H9 (cell line): ENCODE measurements at regions not wholly inside any gene's neighbourhood (a gene's known extent, or its start where the extent isn't known, plus 50 kb on each side); places are given as distances from the start of the nearest gene placed in this dataset.

Experiments used
- DNase-seq: peaks from one replicate; pipeline ENCODE4 v3.0.0-alpha.2; 2017
- H2AFZ ChIP-seq: one replicate; pipeline ENCODE4 v1.6.1; 2013; ENCODE audit warnings: mild to moderate bottlenecking, low read length, control low read depth, moderate library complexity
- H2AK5ac ChIP-seq: 2 replicates; pipeline ENCODE4 v1.6.1; 2013; ENCODE audit warnings: low read length, control low read depth, mixed read lengths; ENCODE audit not compliant: insufficient read length
- H2BK120ac ChIP-seq: one replicate; pipeline ENCODE4 v1.6.1; 2013; ENCODE audit warnings: low read depth, mild to moderate bottlenecking, low read length, control low read depth, inconsistent platforms; ENCODE audit not compliant: poor library complexity, severe bottlenecking
- H2BK12ac ChIP-seq: 2 replicates; pipeline ENCODE4 v1.6.1; 2013; ENCODE audit warnings: low read length, control low read depth, mixed read lengths, low read depth; ENCODE audit not compliant: insufficient read length
- H2BK15ac ChIP-seq: 2 replicates; pipeline ENCODE4 v1.6.1; 2013; ENCODE audit warnings: low read depth, low read length, control low read depth
- H2BK20ac ChIP-seq: one replicate; pipeline ENCODE4 v1.6.1; 2013; ENCODE audit warnings: low read depth, mild to moderate bottlenecking, low read length, control low read depth, inconsistent platforms; ENCODE audit not compliant: poor library complexity, severe bottlenecking
- H2BK5ac ChIP-seq: 2 replicates; pipeline ENCODE4 v1.6.1; 2013; ENCODE audit warnings: low read length, control low read depth, mixed read lengths; ENCODE audit not compliant: insufficient read length
- H3K14ac ChIP-seq: 2 replicates; pipeline ENCODE4 v1.6.1; 2013; ENCODE audit warnings: low read length, control low read depth; ENCODE audit not compliant: insufficient read depth
- H3K18ac ChIP-seq: 2 replicates; pipeline ENCODE4 v1.6.1; 2013; ENCODE audit warnings: low read depth, mild to moderate bottlenecking, mixed read lengths, low read length, control low read depth; ENCODE audit not compliant: insufficient read length
- H3K23ac ChIP-seq: 2 replicates; pipeline ENCODE4 v1.6.1; 2013; ENCODE audit warnings: low read length, control low read depth, mixed read lengths, low read depth; ENCODE audit not compliant: insufficient read length
- H3K23me2 ChIP-seq: 2 replicates; pipeline ENCODE4 v1.6.1; 2013; ENCODE audit warnings: low read depth, mild to moderate bottlenecking, mixed read lengths, low read length, control low read depth; ENCODE audit not compliant: insufficient read length, poor library complexity, severe bottlenecking
- H3K27ac ChIP-seq: 2 replicates; pipeline ENCODE4 v1.5.1; 2013; ENCODE audit warnings: low read length, control low read depth, mixed read lengths, low read depth; ENCODE audit not compliant: insufficient read length
- H3K27me3 ChIP-seq: 2 replicates; pipeline ENCODE4 v1.6.1; 2013; ENCODE audit warnings: low read length, control low read depth, inconsistent platforms; ENCODE audit not compliant: insufficient read depth
- H3K4ac ChIP-seq: 2 replicates; pipeline ENCODE4 v1.6.1; 2013; ENCODE audit warnings: low read depth, mild to moderate bottlenecking, control low read depth, inconsistent platforms, low read length, moderate library complexity
- H3K4me1 ChIP-seq: 2 replicates; pipeline ENCODE4 v1.6.1; 2013; ENCODE audit warnings: low read length, control low read depth, inconsistent platforms; ENCODE audit not compliant: insufficient read depth
- H3K4me2 ChIP-seq: 2 replicates; pipeline ENCODE4 v1.6.1; 2013; ENCODE audit warnings: low read length, control low read depth, mixed read lengths; ENCODE audit not compliant: insufficient read length, insufficient read depth
- H3K56ac ChIP-seq: 2 replicates; pipeline ENCODE4 v1.6.1; 2013; ENCODE audit warnings: low read depth, mild to moderate bottlenecking, mixed read lengths, low read length, control low read depth; ENCODE audit not compliant: insufficient read length
- H3K79me1 ChIP-seq: 2 replicates; pipeline ENCODE4 v1.6.1; 2013; ENCODE audit warnings: low read depth, mild to moderate bottlenecking, moderate library complexity, low read length, control low read depth, inconsistent platforms; ENCODE audit not compliant: insufficient read depth, poor library complexity, severe bottlenecking
- H3K79me2 ChIP-seq: 2 replicates; pipeline ENCODE4 v1.6.1; 2013; ENCODE audit warnings: low read length, control low read depth, inconsistent platforms; ENCODE audit not compliant: insufficient read depth
- H3K9ac ChIP-seq: 2 replicates; pipeline ENCODE4 v1.6.1; 2013; ENCODE audit warnings: low read length, control low read depth, mixed read lengths; ENCODE audit not compliant: insufficient read length; ENCODE audit errors: extremely low read depth
- H3K9me3 ChIP-seq: one replicate; pipeline ENCODE4 v1.6.1; 2013; ENCODE audit warnings: low read depth, low read length, inconsistent platforms; ENCODE audit not compliant: control insufficient read depth
- H3T11ph ChIP-seq: one replicate; pipeline ENCODE4 v1.6.1; 2013; ENCODE audit warnings: mild to moderate bottlenecking, low read length, control low read depth, inconsistent platforms
- H4K20me1 ChIP-seq: one replicate; pipeline ENCODE4 v1.6.1; 2013; ENCODE audit not compliant: control insufficient read depth, insufficient read length, insufficient read depth
- H4K5ac ChIP-seq: 2 replicates; pipeline ENCODE4 v1.6.1; 2013; ENCODE audit warnings: low read depth, mild to moderate bottlenecking, mixed read lengths, low read length, control low read depth; ENCODE audit not compliant: insufficient read length
- H4K8ac ChIP-seq: replicated peaks from 2 replicates; pipeline ENCODE4 v1.6.1; 2013; ENCODE audit warnings: low read length, control low read depth, mixed read lengths, low read depth; ENCODE audit not compliant: insufficient read length
- H4K91ac ChIP-seq: 2 replicates; pipeline ENCODE4 v1.6.1; 2013; ENCODE audit warnings: low read depth, mild to moderate bottlenecking, moderate library complexity, mixed read lengths, low read length, control low read depth; ENCODE audit not compliant: insufficient read length
- H3K27ac Mint-ChIP-seq, 3 experiments: 2 replicates in 2 of 3; 3 replicates in 1 of 3; pipeline ENCODE4 v1.8.0; 2020 to 2021; ENCODE audit warnings: mixed read lengths in 3 of 3, mild to moderate bottlenecking in 1 of 3, moderate library complexity in 1 of 3
- H3K27me3 Mint-ChIP-seq: 2 replicates; pipeline ENCODE4 v1.8.0; 2021; ENCODE audit warnings: low read depth, mild to moderate bottlenecking, moderate library complexity, mixed read lengths
- H3K36me3 Mint-ChIP-seq, 3 experiments: 2 replicates in 2 of 3; 3 replicates in 1 of 3; pipeline ENCODE4 v1.8.0; 2020 to 2021; ENCODE audit warnings: low read depth in 3 of 3, mixed read lengths in 3 of 3; ENCODE audit not compliant: insufficient read depth in 1 of 3
- H3K4me1 Mint-ChIP-seq, 2 experiments: 2 replicates each; pipeline ENCODE4 v1.8.0; 2020; ENCODE audit warnings: mixed read lengths in 2 of 2
- H3K4me3 Mint-ChIP-seq, 2 experiments: 2 replicates in 1 of 2; 3 replicates in 1 of 2; pipeline ENCODE4 v1.8.0; 2020 to 2021; ENCODE audit warnings: mild to moderate bottlenecking in 2 of 2, mixed read lengths in 2 of 2, moderate library complexity in 1 of 2
- H3K9me3 Mint-ChIP-seq, 2 experiments: 2 replicates in 1 of 2; 3 replicates in 1 of 2; pipeline ENCODE4 v1.8.0; 2020; ENCODE audit warnings: mild to moderate bottlenecking in 2 of 2, mixed read lengths in 2 of 2, moderate library complexity in 1 of 2
- WGBS: extraction: QIAGEN DNeasy Blood & Tissue Kit; methylation state at CpG from one replicate; pipeline ENCODE4 v1.1.7; 2013; ENCODE audit warnings: missing lambda C conversion rate, low lambda C conversion rate, mixed read lengths; ENCODE audit not compliant: insufficient read length; ENCODE audit errors: extremely low coverage; 5-methylcytosine and 5-hydroxymethylcytosine counted together
- TF ChIP-seq, protein P1 (sequence below): fragments of 200-600 bp; sonication (generic); conservative IDR thresholded peaks from 3 replicates; pipeline ENCODE4 v1.8.0; 2021; ENCODE audit warnings: antibody characterized with exemption, mild to moderate bottlenecking

DNA sequence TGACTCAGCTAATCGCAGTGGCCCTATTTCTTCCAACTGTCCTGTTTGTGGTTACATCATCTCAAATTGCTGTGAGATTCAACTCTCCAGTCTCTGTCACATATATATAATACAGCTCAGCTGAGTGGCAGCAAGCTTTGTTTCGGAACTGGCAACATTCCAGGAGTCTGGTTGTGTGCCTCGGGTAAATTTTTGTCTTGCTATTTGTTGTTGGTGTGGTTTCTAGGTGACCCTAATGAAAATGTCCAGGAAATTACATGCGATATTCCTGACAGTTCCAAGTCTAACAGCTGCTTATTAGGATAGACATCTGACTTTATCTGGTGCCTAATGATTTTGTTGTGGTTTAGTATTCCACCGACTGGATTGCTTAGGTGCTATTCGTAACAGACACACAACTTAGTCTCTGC is 581.8 kb downstream of the CD109 start:
- Histone ChIP-seq H3K4me2 (no peak overlapping the region), H3K23me2 (no peaks in the 10 kb centered on the region), H2BK5ac (no peak overlapping the region), H3K23ac (no peak overlapping the region), H3K27me3 (no peaks in the 10 kb centered on the region), H4K5ac (no peak overlapping the region), H3K4me1 (no peaks in the 10 kb centered on the region), H3K18ac (no peak overlapping the region), H3K4ac (no peak overlapping the region), H2BK20ac (no peak overlapping the region), H3K56ac (no peak overlapping the region), H3K14ac (no peak overlapping the region), H2BK15ac (no peak overlapping the region), H3K27ac (no peak overlapping the region), H3T11ph (no peak overlapping the region), H3K79me1 (no peaks in the 10 kb centered on the region), H2AK5ac (no peak overlapping the region), H4K8ac (no peak overlapping the region), H2AFZ (no peak overlapping the region), H2BK12ac (no peak overlapping the region), H3K9me3 (no peaks in the 10 kb centered on the region), H3K79me2 (no peaks in the 10 kb centered on the region), H2BK120ac (no peak overlapping the region), H4K91ac (no peak overlapping the region), H3K9ac (no peak overlapping the region), H4K20me1 (no peaks in the 10 kb centered on the region)
- Mint-ChIP-seq H3K27me3 (no peaks in the 10 kb centered on the region; the same call in 1 of the 2 replicates), H3K27ac (no peak overlapping the region), H3K9me3 (no peaks in the 10 kb centered on the region), H3K4me3 (no peak overlapping the region), H3K36me3 (no peaks in the 10 kb centered on the region; a peak in 2 of 7 replicates), H3K4me1 (no peaks in the 10 kb centered on the region)
- TF ChIP-seq, protein P1, sequence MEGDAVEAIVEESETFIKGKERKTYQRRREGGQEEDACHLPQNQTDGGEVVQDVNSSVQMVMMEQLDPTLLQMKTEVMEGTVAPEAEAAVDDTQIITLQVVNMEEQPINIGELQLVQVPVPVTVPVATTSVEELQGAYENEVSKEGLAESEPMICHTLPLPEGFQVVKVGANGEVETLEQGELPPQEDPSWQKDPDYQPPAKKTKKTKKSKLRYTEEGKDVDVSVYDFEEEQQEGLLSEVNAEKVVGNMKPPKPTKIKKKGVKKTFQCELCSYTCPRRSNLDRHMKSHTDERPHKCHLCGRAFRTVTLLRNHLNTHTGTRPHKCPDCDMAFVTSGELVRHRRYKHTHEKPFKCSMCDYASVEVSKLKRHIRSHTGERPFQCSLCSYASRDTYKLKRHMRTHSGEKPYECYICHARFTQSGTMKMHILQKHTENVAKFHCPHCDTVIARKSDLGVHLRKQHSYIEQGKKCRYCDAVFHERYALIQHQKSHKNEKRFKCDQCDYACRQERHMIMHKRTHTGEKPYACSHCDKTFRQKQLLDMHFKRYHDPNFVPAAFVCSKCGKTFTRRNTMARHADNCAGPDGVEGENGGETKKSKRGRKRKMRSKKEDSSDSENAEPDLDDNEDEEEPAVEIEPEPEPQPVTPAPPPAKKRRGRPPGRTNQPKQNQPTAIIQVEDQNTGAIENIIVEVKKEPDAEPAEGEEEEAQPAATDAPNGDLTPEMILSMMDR = no peak
- DNase-seq = no peak
- WGBS = no CpG with 5 or more reads among the region's 6 CpGs
